ENCODE measurements at regions not wholly inside any gene's neighbourhood (a gene's known extent, or its start where the extent isn't known, plus 50 kb on each side); places are given as distances from the start of the nearest gene placed in this dataset.

GRCh38 chr3:135310317-135310716, 515.3 kb downstream of the EPHB1 start:
- no peak for DNase-seq

GRCh38 chr3:135311699-135312098, 516.6 kb downstream of the EPHB1 start:
- DNase-seq = no peak

- DNase-seq = no peak
Measured at GRCh38 chr3:135314237-135314636, 519.2 kb downstream of the EPHB1 start.

GRCh38 chr3:135324301-135324700, 529.2 kb downstream of the EPHB1 start:
- no peak for DNase-seq

- DNase-seq = no peak
Measured at GRCh38 chr3:135325096-135325495, 530.0 kb downstream of the EPHB1 start.

GRCh38 chr3:135325726-135326235, 530.7 kb downstream of the EPHB1 start:
- DNase-seq = no peak

GRCh38 chr3:135326851-135327250, 531.8 kb downstream of the EPHB1 start:
- no peak for DNase-seq

GRCh38 chr3:135328036-135328435, 533.0 kb downstream of the EPHB1 start:
- DNase-seq = no peak

GRCh38 chr3:135329479-135329878, 534.4 kb downstream of the EPHB1 start:
- no peak for DNase-seq

GRCh38 chr3:135337192-135337591, 542.1 kb downstream of the EPHB1 start:
- no peak for DNase-seq

GRCh38 chr3:135348690-135349089, 553.6 kb downstream of the EPHB1 start:
- no peak for DNase-seq

GRCh38 chr3:135349254-135349948, 554.3 kb downstream of the EPHB1 start:
- no peak for DNase-seq

- no peak for DNase-seq
Measured at GRCh38 chr3:135352213-135352612, 557.2 kb downstream of the EPHB1 start.

GRCh38 chr3:135362889-135363288, 567.8 kb downstream of the EPHB1 start:
- no peak for DNase-seq

- no peak for DNase-seq
Measured at GRCh38 chr3:135364676-135365075, 569.6 kb downstream of the EPHB1 start.

GRCh38 chr3:135366816-135367215, 571.8 kb downstream of the EPHB1 start:
- DNase-seq = no peak

GRCh38 chr3:135368316-135368715, 573.3 kb downstream of the EPHB1 start:
- no peak for DNase-seq

- no peak for DNase-seq
Measured at GRCh38 chr3:135368781-135369180, 573.7 kb downstream of the EPHB1 start.

GRCh38 chr3:135374571-135374970, 579.5 kb downstream of the EPHB1 start:
- no peak for DNase-seq

- no peak for DNase-seq
Measured at GRCh38 chr3:135382188-135382587, 583.3 kb upstream of the PPP2R3A start.

GRCh38 chr3:135382621-135383020, 582.9 kb upstream of the PPP2R3A start:
- DNase-seq = no peak

- DNase-seq = no peak
Measured at GRCh38 chr3:135383301-135383700, 582.2 kb upstream of the PPP2R3A start.

GRCh38 chr3:135392151-135392550, 573.4 kb upstream of the PPP2R3A start:
- no peak for DNase-seq

GRCh38 chr3:135393159-135393558, 572.4 kb upstream of the PPP2R3A start:
- no peak for DNase-seq

Measured in fibroblast of skin of back (primary cell).